GM10266 (cell line): ENCODE measurements at regions not wholly inside any gene's neighbourhood (a gene's known extent, or its start where the extent isn't known, plus 50 kb on each side); places are given as distances from the start of the nearest gene placed in this dataset.
A peak's percentile ranks its signal among the peaks of the same experiment; 100 is the strongest.

Source experiments
- DNase-seq: peaks from one replicate; pipeline ENCODE4 v3.0.0; 2012; ENCODE audit errors: extremely low spot score
- CTCF ChIP-seq: IDR thresholded peaks from 2 replicates; pipeline ENCODE4 v1.5.1; 2012; ENCODE audit warnings: mild to moderate bottlenecking, low read depth; ENCODE audit not compliant: control insufficient read depth, insufficient read depth; ENCODE audit errors: missing control alignments

- TF ChIP-seq CTCF = no peak
- no peak for DNase-seq
Observed at GRCh38 chr2:189937691-189938090, 124.8 kb downstream of the MSTN start.

- no peak for DNase-seq
- TF ChIP-seq CTCF = no peak
Observed at GRCh38 chr2:189933911-189934399, 128.6 kb downstream of the MSTN start.

- no peak for TF ChIP-seq CTCF
- DNase-seq = peak; percentile 27
Observed at GRCh38 chr2:189933041-189933440, 129.5 kb downstream of the MSTN start.

DNA sequence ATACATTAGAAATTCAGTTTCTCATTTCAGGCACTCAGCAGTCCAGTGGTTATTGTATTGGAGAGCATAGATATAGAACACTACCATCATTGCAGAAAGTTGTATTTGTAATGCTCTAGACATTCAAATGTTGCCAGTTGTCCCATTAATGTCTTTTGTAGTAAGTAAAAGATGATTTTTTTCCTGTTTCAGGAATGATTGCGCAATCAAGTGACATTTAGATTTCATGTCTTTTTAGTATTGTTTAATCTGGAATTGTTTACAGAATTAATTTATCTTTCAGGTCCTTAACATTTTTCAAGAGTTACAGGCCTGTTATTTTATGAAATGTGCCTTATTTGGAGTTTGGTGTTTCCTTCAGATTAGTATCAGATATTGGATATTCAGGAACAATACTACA lies 134.7 kb downstream of the MSTN start:
- DNase-seq = no peak
- TF ChIP-seq CTCF = no peak
